Breast epithelium (tissue), 4 donors: ENCODE measurements at regions not wholly inside any gene's neighbourhood (a gene's known extent, or its start where the extent isn't known, plus 50 kb on each side); places are given as distances from the start of the nearest gene placed in this dataset.
"Not testable (repeated sequence)": the region's sequence is repeated elsewhere in the genome, so short reads cannot be mapped to it uniquely, and the experiment has no call there.

Source experiments
- DNase-seq, 2 donors: peaks; one replicate each; pipeline ENCODE4 v3.0.0-alpha.2; 2019; ENCODE audit warnings: low spot score in 2 of 2
- H3K27ac ChIP-seq, 2 donors: fragments of 200-600 bp; sonication (generic) in 1 of 2; one replicate each; pipeline ENCODE4 v1.5.1; 2016 to 2019; ENCODE audit warnings: mild to moderate bottlenecking in 1 of 2
- H3K27me3 ChIP-seq, 2 donors: fragments of 200-600 bp; sonication (generic) in 1 of 2; one replicate each; pipeline versions ENCODE4 v1.5.1 to v1.6.0; 2017 to 2019; ENCODE audit warnings: control low read depth in 1 of 2, mild to moderate bottlenecking in 1 of 2
- H3K36me3 ChIP-seq: fragments of 200-600 bp; one replicate; pipeline ENCODE4 v1.5.1; 2019
- H3K4me1 ChIP-seq, 2 donors: fragments of 200-600 bp; sonication (generic); one replicate each; pipeline ENCODE4 v1.5.1; 2016 to 2019; ENCODE audit warnings: control low read depth in 1 of 2
- H3K4me3 ChIP-seq, 3 donors: fragments of 200-600 bp; sonication (generic); 1 replicate in 2 of 3; 2 replicates in 1 of 3; pipeline ENCODE4 v1.5.1; 2016 to 2019; ENCODE audit warnings: mild to moderate bottlenecking in 3 of 3, moderate library complexity in 2 of 3
- H3K9me3 ChIP-seq, 2 donors: fragments of 200-600 bp; sonication (generic) in 1 of 2; one replicate each; pipeline ENCODE4 v1.5.1; 2016 to 2019; ENCODE audit warnings: control low read depth in 1 of 2
- CTCF ChIP-seq, 3 donors: fragments of 450-650 bp; IDR thresholded peaks; one replicate each; pipeline ENCODE4 v1.5.1; 2016 to 2017; ENCODE audit warnings: antibody characterized with exemption in 3 of 3, mild to moderate bottlenecking in 3 of 3, moderate library complexity in 3 of 3
- POLR2A ChIP-seq: fragments of 450-650 bp; IDR thresholded peaks from one replicate; pipeline ENCODE4 v1.6.1; 2016; ENCODE audit warnings: antibody characterized with exemption, mild to moderate bottlenecking, moderate library complexity
- POLR2AphosphoS5 ChIP-seq, 3 donors: sonication (generic); formaldehyde crosslinking; IDR thresholded peaks; one replicate each; pipeline ENCODE4 v1.6.1; 2017; ENCODE audit warnings: antibody characterized with exemption in 3 of 3
- intact Hi-C: fragments of 100-400 bp; cut with DNase I; formaldehyde crosslinking; loops from one replicate; pipeline ENCODE4 v1.15.1; 2023; ENCODE audit warnings: low total_unique reads

DNA sequence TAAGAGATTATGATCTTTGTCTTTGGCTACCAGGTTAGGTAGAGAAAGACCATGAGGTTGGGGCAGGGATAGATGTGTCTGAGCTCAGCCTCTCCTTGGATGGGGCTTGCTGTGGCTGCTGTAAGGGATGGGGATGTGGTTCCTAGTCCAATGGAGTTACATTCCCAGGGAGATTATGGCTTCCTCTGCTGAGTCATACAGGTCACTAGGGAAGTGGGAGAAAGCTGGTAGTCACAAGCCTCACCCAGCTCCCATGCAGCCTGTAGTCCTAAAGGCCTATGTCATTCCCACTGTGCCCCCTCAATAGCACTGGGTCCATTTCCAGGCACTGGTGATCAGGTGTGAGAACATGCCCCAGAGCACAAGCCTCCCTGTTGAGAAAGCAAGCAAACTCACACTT is 70.6 kb upstream of the CENPE start:
- no peaks in the 10 kb centered on the region for H3K27me3 ChIP-seq
- TF ChIP-seq POLR2AphosphoS5 (IDR thresholded peaks at IDR 0.05) (no peak), POLR2A (no peak), CTCF (IDR thresholded peaks at IDR 0.05) (no peak)
- DNase-seq: no peak
- no peaks in the 10 kb centered on the region for H3K36me3 ChIP-seq
- no peak overlapping the region for H3K27ac ChIP-seq
- no peaks in the 10 kb centered on the region for H3K4me1 ChIP-seq
- no peak overlapping the region for H3K4me3 ChIP-seq
- H3K9me3 ChIP-seq: peaks cover 0 to 10% of the 10 kb centered on the region in 2 donors
- intact Hi-C loops: no loop called here

DNA sequence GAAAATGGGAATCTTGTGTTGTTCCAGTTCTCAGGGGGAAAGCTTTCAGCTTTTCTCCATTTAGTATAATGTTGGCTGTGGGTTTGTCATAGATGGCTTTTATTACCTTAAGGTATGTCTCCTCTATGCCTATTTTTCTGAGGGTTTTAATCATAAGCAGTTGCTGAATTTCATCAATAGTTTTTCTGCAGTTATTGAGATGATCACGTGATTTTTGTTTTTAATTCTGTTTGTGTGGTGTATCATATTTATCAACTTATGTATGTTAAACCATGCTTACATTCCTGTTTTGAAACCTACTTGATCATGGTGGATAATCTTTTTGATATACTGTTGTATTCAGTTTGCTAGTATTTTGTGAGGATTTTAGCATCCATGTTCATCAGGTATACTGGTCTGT is 66.8 kb upstream of the CENPE start:
- Histone ChIP-seq H3K27me3 (no peaks in the 10 kb centered on the region), H3K9me3 (no peaks in the 10 kb centered on the region), H3K27ac (no peak overlapping the region), H3K4me1 (no peaks in the 10 kb centered on the region), H3K4me3 (no peak overlapping the region), H3K36me3 (no peaks in the 10 kb centered on the region)
- DNase-seq: no peak
- TF ChIP-seq CTCF (IDR thresholded peaks at IDR 0.05): no peak
- no peak for TF ChIP-seq POLR2A
- intact Hi-C loops: no loop called here

DNA sequence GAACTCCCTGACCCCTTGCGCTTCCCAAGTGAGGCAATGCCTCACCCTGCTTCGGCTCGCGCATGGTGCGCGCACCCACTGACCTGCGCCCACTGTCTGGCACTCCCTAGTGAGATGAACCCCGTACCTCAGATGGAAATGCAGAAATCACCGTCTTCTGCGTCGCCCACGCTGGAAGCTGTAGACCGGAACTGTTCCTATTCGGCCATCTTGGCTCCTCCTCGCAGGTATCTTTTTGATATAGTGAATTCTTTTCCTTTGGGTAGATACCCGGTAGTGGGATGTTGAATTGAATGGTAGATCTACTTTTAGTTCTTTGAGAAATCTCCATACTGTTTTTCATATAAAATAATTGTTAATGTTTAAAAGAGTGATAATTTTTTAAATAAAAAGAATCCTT is 57.9 kb upstream of the CENPE start:
- H3K9me3 ChIP-seq, H3K36me3 ChIP-seq, H3K4me1 ChIP-seq, H3K27ac ChIP-seq, H3K27me3 ChIP-seq, DNase-seq, intact Hi-C loops, H3K4me3 ChIP-seq: not testable (repeated sequence)
